ENCODE measurements at regions not wholly inside any gene's neighbourhood (a gene's known extent, or its start where the extent isn't known, plus 50 kb on each side); places are given as distances from the start of the nearest gene placed in this dataset.

- no peak for DNase-seq
Observed at GRCh38 chr12:102595315-102595714, 115.0 kb upstream of the IGF1 start.

DNA sequence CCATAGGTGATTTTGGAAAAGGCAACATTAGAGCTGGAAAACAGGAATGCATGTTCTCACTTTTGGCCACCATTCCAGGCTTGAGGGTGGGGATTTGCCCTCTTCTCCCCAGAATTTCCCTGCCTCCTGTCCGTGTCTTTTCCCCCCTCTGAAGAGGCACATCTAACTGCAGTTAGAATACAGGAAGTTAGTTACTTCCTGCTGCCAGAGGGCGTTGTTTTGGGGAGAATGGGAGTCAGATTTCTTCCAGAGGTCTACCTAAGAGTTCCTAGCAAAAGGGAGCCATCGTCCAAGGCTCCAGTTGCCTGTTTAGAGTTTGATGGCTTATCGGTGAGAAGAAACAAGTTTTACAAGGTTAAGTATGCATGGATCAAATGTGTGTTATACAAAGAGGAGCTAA lies 112.8 kb upstream of the IGF1 start:
- no peak for DNase-seq

DNA sequence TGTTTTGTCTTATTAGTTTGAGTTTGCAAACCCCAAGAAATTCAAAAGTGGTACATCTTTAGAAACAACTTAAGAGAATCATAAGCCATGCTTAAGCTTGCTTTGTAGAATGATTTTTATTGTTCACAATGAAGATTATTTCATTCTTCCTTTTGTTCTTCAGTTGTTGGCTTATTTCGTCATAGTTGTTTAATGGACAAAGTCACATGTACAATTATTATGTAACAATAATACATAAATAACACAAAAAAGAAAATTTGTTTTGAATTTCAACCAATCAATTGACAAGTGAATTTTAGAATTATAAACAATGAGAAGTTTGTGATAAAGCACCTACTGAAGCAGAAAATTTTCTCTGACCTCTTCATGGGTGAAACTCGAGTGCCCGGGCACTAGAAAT lies 111.8 kb upstream of the IGF1 start:
- no peak for DNase-seq

DNA sequence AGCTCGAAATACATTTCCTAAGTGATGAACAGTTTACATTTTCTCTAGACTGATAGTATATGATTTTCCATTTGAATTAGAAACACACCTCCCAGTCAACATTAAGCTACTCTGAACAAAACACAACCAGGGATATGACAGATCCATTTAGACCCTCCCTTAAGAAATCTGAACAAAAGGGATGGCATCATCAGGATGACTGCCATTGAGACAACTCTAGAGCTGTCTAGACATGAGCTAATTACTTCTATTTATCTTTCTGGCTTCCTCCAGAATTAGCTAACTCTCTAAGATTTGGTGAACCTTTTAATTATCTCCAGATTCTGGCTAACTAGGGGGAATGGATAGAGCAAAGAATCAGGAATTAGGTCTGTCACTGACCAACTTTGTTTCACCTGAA lies 92.9 kb upstream of the IGF1 start:
- no peak for DNase-seq

- no peak for DNase-seq
Observed at GRCh38 chr12:102571889-102572288, 91.5 kb upstream of the IGF1 start.

GRCh38 chr12:102570256-102570655 lies 89.9 kb upstream of the IGF1 start:
- DNase-seq: no peak

GRCh38 chr12:102569803-102570202 lies 89.4 kb upstream of the IGF1 start:
- no peak for DNase-seq

- no peak for DNase-seq
Observed at GRCh38 chr12:102568276-102568675, 87.9 kb upstream of the IGF1 start.

- no peak for DNase-seq
Observed at GRCh38 chr12:102567031-102567985, 86.9 kb upstream of the IGF1 start.

GRCh38 chr12:102565555-102565954 lies 85.2 kb upstream of the IGF1 start:
- DNase-seq: no peak

DNA sequence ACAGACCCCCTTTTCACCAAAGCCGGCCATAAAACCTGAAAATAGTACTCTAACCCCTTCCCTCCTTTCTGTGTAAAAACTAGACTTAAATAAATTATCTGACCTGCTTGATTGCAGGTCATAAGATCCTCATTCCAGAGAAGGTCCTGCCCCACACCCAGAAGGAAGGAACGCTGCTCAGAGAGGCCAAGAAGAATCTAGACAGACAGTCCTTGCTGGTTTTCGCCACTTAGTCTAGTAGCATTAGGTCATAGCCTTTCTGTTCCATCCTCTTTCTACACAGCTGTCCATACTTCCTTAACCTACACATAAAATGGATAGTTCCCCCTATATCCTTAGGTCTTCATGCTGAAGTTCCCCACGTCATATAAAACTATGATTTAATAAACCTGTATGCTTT lies 83.7 kb upstream of the IGF1 start:
- DNase-seq: no peak

DNA sequence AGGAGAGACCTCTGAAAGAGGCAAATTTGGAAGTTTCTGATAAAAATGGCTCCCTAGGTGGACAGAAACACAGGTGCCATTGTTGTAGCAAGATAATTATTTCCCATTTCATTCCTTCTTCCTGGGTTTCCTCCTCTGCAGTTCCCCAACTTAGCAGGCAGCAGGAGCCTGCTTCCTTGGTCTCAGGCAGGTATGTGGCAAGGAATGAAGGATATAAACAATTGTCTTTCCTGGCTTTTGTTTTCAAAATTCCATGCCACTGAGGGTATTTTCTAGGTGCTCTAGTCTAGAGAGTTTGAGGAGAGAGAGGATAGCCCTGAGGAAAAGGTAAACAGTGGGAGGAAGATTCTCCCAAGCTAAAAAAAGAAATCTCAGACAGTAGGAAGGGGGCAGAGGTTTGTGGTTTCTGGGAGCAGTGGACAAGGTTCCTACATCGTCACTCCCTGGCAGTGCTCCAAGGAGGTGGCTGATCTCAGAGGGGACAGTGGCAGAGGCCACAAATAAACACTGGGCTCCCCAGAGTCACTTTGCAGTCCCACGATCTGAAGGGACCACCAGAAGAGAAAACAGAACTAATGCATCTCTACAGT lies 82.6 kb upstream of the IGF1 start:
- no peak for DNase-seq

DNA sequence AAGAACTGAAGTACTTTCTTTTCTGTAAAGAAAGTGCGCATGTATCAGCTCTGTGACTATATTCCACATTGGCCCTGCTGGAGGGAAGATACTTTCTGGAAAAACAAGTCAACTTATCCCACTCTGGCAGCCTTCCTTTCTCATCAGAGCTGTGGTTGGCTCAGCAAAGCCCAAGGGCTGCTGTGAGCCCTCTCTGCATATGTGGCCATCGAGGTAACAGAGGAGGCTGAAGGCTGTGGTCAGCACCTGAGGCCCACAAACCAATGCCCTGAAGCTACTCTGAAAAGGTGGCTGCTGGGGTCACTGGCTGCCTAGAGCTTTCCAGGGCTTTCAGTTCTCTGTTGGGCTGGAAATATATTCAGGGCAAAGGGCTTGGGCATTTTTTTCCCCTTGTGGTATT lies 70.8 kb upstream of the IGF1 start:
- no peak for DNase-seq

- DNase-seq: no peak
Observed at GRCh38 chr12:102549691-102550090, 69.3 kb upstream of the IGF1 start.

DNA sequence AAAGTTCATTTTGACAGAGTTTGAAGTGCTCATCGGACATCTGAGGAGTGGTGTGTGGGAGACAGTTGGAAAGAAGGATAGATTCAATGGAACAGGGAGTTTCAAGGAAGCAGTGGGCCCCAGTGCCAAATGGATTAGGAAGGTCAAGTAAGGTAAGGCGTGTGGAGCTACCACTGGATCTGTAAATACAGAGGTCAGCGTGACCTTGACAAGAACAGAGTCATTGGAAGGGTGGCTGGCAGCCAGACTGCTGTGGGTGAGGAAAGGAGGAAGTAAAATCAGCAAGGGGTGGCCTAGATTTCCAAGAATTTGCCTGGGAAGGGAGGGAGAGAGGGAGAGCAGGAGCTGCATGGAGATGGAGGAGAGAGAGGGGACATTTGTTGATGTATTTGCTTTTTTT lies 68.2 kb upstream of the IGF1 start:
- DNase-seq: no peak

DNA sequence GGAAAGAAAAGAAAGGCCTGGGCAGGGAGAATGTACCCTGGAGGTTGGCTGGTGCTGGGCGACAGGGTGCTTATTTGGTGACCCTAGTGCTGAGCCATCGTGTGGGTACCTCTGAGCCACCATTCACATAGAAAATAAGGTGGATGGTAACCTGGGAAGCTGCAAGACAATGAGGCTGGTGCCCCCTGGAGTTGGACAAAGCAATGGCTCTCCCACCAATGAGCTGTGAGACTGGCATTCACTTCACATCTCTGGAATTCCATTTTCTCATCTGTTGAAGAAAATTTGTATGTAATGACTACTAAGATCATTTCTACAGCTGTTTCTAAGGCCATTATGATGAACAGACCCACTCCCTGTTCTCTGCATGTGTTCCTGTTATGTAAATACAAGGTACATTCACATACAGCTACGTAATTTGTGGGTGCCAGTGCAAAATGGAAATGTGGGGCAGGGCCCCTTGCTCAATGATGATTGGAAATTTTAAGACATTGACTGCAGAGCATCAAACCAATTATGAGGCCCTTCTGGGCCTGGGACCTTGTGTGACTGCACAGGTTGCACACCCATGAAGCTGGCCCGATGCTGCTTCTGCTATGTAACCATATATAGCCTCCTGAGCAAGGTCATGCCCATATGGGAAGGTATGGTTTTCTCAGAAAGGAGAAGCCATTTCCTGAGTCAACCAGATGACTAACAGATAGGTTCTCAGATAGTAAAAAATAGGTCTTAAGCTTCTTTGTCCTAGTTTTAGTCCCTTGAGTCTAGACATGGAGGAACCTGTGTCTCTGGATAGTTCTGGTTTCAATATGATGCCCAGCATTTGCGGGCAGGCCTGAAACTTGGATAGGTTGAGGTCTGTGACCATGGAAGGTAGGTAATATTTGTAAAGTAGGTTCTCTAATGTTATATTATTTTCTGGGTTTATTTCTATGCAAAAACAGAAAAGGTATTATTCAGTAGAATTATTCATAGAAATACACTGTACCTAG lies 63.4 kb upstream of the IGF1 start:
- DNase-seq: no peak

GRCh38 chr12:102542816-102543440 lies 62.6 kb upstream of the IGF1 start:
- no peak for DNase-seq

DNA sequence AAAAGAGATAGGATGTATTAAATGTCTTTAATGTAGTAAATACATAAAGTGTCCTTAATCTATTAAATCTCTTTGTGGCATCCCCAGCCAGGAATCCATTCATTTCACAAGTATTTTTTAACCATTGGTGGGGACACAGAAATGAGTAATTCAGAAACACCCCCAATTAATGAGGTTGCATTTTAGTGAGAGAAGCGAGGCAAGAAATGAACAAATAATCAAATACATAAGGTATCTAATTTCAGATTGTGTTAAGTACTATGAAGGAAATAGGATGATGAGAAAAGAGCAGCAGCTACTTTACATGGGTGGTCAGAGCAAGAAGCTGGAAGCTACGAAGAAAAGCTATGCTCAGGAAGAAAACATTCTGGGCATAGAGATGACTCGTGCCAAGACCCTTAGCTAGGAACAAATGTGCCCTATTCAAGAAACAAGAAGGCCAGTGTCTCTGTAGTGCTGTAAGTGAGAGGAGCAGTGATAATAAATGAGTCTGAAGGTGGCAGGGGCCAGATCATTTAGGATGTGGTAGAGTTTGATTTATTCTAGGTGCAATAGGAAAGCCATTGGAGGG lies 60.5 kb upstream of the IGF1 start:
- no peak for DNase-seq

- DNase-seq: no peak
Observed at GRCh38 chr12:102539651-102540553, 59.5 kb upstream of the IGF1 start.

DNA sequence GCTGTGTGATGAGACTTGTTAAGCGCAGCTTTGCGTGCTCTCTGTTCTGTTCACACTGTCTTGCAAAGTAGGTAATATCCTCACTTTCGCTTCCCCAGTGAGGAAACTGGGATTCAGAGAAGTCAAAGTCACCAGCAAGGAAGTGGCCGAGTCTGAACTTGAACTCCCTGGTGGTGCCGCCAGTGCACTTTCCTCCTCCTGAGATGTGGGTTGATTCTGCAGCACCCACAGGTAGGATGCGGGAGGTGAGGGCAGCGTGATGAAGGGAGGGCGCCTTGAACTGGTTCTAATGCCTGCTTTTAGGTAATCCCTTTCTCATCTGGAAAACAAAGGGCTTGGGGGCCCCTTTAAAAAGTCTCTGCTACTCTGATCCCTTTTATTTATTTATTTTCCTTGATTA lies 54.9 kb upstream of the IGF1 start:
- DNase-seq: no peak

GRCh38 chr12:102534899-102535298 lies 54.5 kb upstream of the IGF1 start:
- DNase-seq: no peak
